OCI-LY1 (cell line): ENCODE measurements at regions not wholly inside any gene's neighbourhood (a gene's known extent, or its start where the extent isn't known, plus 50 kb on each side); places are given as distances from the start of the nearest gene placed in this dataset.

Experiments
- H2AFZ ChIP-seq: fragments of 200-600 bp; sonication (generic), shearing (Covaris generic); 2 replicates; pipeline ENCODE4 v1.6.0; 2014; ENCODE audit warnings: antibody characterized with exemption, mild to moderate bottlenecking, low read length
- H3F3A ChIP-seq: fragments of 200-600 bp; sonication (generic), shearing (Covaris generic); 2 replicates; pipeline ENCODE4 v1.6.0; 2014; ENCODE audit warnings: mild to moderate bottlenecking, antibody characterized with exemption, low read length, moderate library complexity; ENCODE audit not compliant: insufficient read depth
- H3K27ac ChIP-seq: fragments of 200-600 bp; sonication (generic); 2 replicates; pipeline ENCODE4 v1.5.1; 2014; ENCODE audit warnings: low read length, mixed run types, mild to moderate bottlenecking, low read depth; ENCODE audit not compliant: poor library complexity, severe bottlenecking
- H3K27me3 ChIP-seq: fragments of 200-600 bp; sonication (generic); 2 replicates; pipeline ENCODE4 v1.6.0; 2014; ENCODE audit warnings: antibody characterized with exemption, mild to moderate bottlenecking, low read length, moderate library complexity; ENCODE audit not compliant: insufficient read depth
- H3K36me3 ChIP-seq: fragments of 200-600 bp; sonication (generic); 2 replicates; pipeline ENCODE4 v1.6.1; 2014; ENCODE audit warnings: mild to moderate bottlenecking, antibody characterized with exemption, low read length, moderate library complexity, mixed read lengths; ENCODE audit not compliant: insufficient read depth
- H3K4me1 ChIP-seq: fragments of 200-600 bp; sonication (generic); 2 replicates; pipeline ENCODE4 v1.5.1; 2014; ENCODE audit warnings: mild to moderate bottlenecking, low read length, moderate library complexity; ENCODE audit not compliant: insufficient read depth, severe bottlenecking
- H3K4me2 ChIP-seq: fragments of 200-600 bp; sonication (generic), shearing (Covaris generic); 2 replicates; pipeline ENCODE4 v1.6.1; 2014; ENCODE audit warnings: low read length
- H3K4me3 ChIP-seq: fragments of 200-600 bp; sonication (generic); 2 replicates; pipeline ENCODE4 v1.5.1; 2014; ENCODE audit warnings: low read length, low read depth, mild to moderate bottlenecking, mixed read lengths; ENCODE audit not compliant: poor library complexity, severe bottlenecking
- H3K79me2 ChIP-seq: fragments of 200-600 bp; shearing (Covaris generic); 2 replicates; pipeline ENCODE4 v1.6.1; 2016; ENCODE audit warnings: mixed run types, low read length, mixed read lengths; ENCODE audit not compliant: insufficient read depth
- H3K9ac ChIP-seq: fragments of 200-600 bp; sonication (generic), shearing (Covaris generic); 2 replicates; pipeline ENCODE4 v1.6.1; 2014; ENCODE audit warnings: mild to moderate bottlenecking, low read length, mixed read lengths
- H3K9me2 ChIP-seq: fragments of 200-600 bp; sonication (generic), shearing (Covaris generic); 2 replicates; pipeline ENCODE4 v1.6.1; 2014; ENCODE audit warnings: low read depth, mild to moderate bottlenecking, low read length, mixed read lengths
- H3K9me3 ChIP-seq: fragments of 200-600 bp; shearing (Covaris generic); 2 replicates; pipeline ENCODE4 v1.6.1; 2014; ENCODE audit warnings: low read length, mixed read lengths
- H4K20me1 ChIP-seq: fragments of 200-600 bp; sonication (generic), shearing (Covaris generic); 2 replicates; pipeline ENCODE4 v1.6.0; 2016; ENCODE audit warnings: mild to moderate bottlenecking, low read length; ENCODE audit not compliant: insufficient read depth
- CTCF ChIP-seq: fragments of 200-600 bp; sonication (generic), shearing (Covaris generic); IDR thresholded peaks from 2 replicates; pipeline ENCODE4 v1.5.1; 2017; ENCODE audit warnings: mild to moderate bottlenecking, antibody characterized with exemption, low read length, moderate library complexity, mixed read lengths
- EZH2 ChIP-seq: fragments of 200-600 bp; sonication (generic), shearing (Covaris generic); IDR thresholded peaks from 2 replicates; pipeline ENCODE4 v1.8.0; 2017; ENCODE audit warnings: borderline replicate concordance, mixed run types, mild to moderate bottlenecking, antibody characterized with exemption, low read length, moderate library complexity, mixed read lengths

DNA sequence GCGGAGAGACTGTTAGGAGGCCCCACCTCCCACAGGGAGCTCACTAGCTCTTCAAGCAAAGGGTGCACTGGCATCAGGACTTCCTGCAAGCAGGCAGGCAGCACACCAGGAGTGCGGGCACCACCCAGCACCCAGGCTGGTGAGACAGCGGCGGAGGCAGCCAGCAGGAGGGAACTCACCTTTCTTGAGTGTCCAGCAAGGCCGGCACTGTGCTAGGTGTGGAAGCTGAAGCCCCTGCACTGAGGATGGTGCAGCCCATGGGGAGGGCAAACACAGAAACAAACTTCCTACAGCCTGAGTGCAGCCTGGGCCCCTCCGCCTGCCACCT is 100.7 kb upstream of the ID2 start:
- no peak for TF ChIP-seq EZH2
- no peak for TF ChIP-seq CTCF
- Histone ChIP-seq H3K9me2 (no peaks in the 10 kb centered on the region), H2AFZ (no peak overlapping the region), H3K36me3 (no peaks in the 10 kb centered on the region), H3K4me2 (peak overlapping the region; percentile 79), H3K27me3 (no peaks in the 10 kb centered on the region), H3K9ac (peak overlapping the region; percentile 88), H3K9me3 (no peaks in the 10 kb centered on the region), H4K20me1 (no peaks in the 10 kb centered on the region), H3K4me1 (peaks cover 98% of the 10 kb centered on the region), H3K4me3 (peak overlapping the region; percentile 20), H3K79me2 (no peaks in the 10 kb centered on the region), H3F3A (no peaks in the 10 kb centered on the region; the same call in 1 of the 2 replicates), H3K27ac (peak overlapping the region; percentile 99)

GRCh38 chr2:8581601-8582041 is 100.2 kb upstream of the ID2 start:
- peak overlapping the region; percentile 88 for H3K9ac ChIP-seq
- peak overlapping the region; percentile 20 for H3K4me3 ChIP-seq
- TF ChIP-seq CTCF (no peak), EZH2 (no peak)
- no peaks in the 10 kb centered on the region for H3K9me3 ChIP-seq
- no peaks in the 10 kb centered on the region for H3K27me3 ChIP-seq
- H3K36me3 ChIP-seq = no peaks in the 10 kb centered on the region
- H4K20me1 ChIP-seq = no peaks in the 10 kb centered on the region
- H3K79me2 ChIP-seq = no peaks in the 10 kb centered on the region
- H3K27ac ChIP-seq = peak overlapping the region; percentile 99
- no peaks in the 10 kb centered on the region; the same call in 1 of the 2 replicates for H3F3A ChIP-seq
- H3K4me2 ChIP-seq = peak overlapping the region; percentile 79
- H3K9me2 ChIP-seq = no peaks in the 10 kb centered on the region
- H3K4me1 ChIP-seq = peaks cover 98% of the 10 kb centered on the region
- H2AFZ ChIP-seq = no peak overlapping the region

DNA sequence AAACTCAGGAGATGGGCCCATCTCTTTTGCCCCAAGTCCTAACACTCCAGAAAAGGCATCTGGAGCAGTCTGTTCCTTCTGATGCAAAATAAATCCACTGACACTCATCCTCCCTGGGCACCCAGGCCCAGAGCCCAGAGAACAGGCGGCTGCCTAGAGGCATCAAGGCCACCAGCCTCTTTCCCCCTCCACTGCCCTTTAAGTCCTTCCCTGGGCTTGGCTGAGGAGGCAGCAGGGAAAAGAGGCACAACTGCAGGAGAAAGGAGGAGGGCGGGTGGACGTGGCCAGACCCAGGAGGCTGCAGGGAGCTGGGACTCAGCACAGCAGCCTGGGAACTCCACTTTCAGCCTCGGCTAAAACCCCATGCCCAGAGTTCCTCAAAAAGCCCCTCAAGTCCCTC is 99.7 kb upstream of the ID2 start:
- Histone ChIP-seq H4K20me1 (no peaks in the 10 kb centered on the region), H3K27me3 (no peaks in the 10 kb centered on the region), H3K4me1 (peaks cover 98% of the 10 kb centered on the region), H3K4me3 (peak overlapping the region; percentile 55), H2AFZ (no peak overlapping the region), H3K9me2 (no peaks in the 10 kb centered on the region), H3K9me3 (no peaks in the 10 kb centered on the region), H3F3A (no peaks in the 10 kb centered on the region; the same call in 1 of the 2 replicates), H3K27ac (peak overlapping the region; percentile 99), H3K36me3 (no peaks in the 10 kb centered on the region), H3K9ac (peak overlapping the region; percentile 88), H3K4me2 (peak overlapping the region; percentile 79), H3K79me2 (no peaks in the 10 kb centered on the region)
- TF ChIP-seq CTCF (no peak), EZH2 (no peak)
